ENCODE measurements at regions not wholly inside any gene's neighbourhood (a gene's known extent, or its start where the extent isn't known, plus 50 kb on each side); places are given as distances from the start of the nearest gene placed in this dataset.
"Not testable (repeated sequence)": the region's sequence is repeated elsewhere in the genome, so short reads cannot be mapped to it uniquely, and the experiment has no call there.

DNA sequence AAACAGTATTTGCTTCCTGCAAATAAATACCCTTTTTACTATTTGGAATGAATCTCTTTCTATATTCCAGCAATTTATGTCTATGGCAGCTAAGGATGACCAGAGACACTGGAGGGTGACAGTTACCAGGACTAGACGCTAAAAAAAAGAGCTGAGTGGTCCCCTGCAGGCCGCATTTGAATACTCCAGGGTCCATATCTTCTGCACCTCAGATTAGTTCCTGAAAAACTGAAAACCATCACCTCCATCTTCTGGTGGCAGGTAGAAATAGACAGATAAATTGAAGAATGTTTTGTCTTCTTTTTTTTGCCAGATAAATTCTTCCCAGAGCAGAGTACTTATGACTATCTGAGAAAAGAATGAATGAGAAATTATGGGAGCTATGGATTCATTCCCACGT is 145.6 kb downstream of the CSNK2A3 start:
- ChIA-PET CTCF (no interaction called here), POLR2A (no interaction called here)
- no peak for DNase-seq (ENCODE audit: low read depth, low spot score)
- H3K4me3 ChIP-seq (ENCODE audit: low read depth, low read length), result no peak overlapping the region
- TF ChIP-seq, protein P1, sequence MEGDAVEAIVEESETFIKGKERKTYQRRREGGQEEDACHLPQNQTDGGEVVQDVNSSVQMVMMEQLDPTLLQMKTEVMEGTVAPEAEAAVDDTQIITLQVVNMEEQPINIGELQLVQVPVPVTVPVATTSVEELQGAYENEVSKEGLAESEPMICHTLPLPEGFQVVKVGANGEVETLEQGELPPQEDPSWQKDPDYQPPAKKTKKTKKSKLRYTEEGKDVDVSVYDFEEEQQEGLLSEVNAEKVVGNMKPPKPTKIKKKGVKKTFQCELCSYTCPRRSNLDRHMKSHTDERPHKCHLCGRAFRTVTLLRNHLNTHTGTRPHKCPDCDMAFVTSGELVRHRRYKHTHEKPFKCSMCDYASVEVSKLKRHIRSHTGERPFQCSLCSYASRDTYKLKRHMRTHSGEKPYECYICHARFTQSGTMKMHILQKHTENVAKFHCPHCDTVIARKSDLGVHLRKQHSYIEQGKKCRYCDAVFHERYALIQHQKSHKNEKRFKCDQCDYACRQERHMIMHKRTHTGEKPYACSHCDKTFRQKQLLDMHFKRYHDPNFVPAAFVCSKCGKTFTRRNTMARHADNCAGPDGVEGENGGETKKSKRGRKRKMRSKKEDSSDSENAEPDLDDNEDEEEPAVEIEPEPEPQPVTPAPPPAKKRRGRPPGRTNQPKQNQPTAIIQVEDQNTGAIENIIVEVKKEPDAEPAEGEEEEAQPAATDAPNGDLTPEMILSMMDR (IDR thresholded peaks at IDR 0.05; ENCODE audit: insufficient read depth, low read length, missing control alignments), result no peak

DNA sequence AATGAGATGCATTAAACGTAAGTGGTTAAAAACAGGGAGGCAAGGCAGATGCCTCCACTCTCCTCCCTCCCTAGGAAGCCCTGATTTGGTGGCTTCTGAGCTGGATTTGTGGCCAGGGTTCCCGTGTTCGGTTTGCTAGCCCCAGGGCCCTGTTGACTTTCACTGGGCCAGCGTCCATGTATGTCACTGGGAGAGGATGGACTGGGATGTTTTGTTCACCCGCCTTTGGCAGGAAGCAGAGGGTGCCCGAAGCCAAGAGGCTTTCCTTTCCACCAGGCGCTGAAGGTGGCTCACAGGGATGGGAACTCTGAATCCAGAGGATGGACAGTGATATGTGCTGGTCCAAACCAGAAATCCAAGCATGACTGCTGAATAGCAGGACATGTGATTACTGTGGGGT is 146.6 kb downstream of the CSNK2A3 start:
- CTCF ChIA-PET, result no interaction called here

DNA sequence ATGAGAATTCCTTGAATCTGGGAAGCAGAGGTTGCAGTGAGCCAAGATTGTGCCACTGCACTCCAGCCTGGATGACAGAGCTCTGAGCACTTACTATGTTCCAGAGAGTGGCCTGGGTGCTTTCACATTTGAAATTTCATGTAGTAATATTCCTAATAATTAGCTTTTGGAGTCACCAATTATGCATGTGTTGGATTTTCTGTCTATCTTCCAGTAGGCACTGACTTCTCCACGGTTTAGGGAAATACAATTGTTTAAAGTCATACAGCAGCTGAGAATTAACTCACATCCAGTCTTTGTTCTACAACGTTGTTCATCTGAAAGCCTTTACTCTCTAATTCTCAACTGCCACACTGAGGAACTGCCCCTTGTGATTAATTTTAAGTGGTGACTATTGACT is 150.2 kb downstream of the CSNK2A3 start:
- DNase-seq (ENCODE audit: low read depth, low spot score), result no peak
- CTCF ChIA-PET, result no interaction called here
- TF ChIP-seq, protein P1 (IDR thresholded peaks at IDR 0.05; ENCODE audit: insufficient read depth, low read length, missing control alignments), result no peak
- POLR2A ChIA-PET, result no interaction called here
- no peak overlapping the region for H3K4me3 ChIP-seq (ENCODE audit: low read depth, low read length)

More for the DNA sequence above, 146.6 kb downstream of the CSNK2A3 start:
- TF ChIP-seq, protein P1 (IDR thresholded peaks at IDR 0.05; ENCODE audit: insufficient read depth, low read length, missing control alignments), result no peak
- POLR2A ChIA-PET, result no interaction called here
- DNase-seq (ENCODE audit: low read depth, low spot score), result no peak
- no peak overlapping the region for H3K4me3 ChIP-seq (ENCODE audit: low read depth, low read length)

DNA sequence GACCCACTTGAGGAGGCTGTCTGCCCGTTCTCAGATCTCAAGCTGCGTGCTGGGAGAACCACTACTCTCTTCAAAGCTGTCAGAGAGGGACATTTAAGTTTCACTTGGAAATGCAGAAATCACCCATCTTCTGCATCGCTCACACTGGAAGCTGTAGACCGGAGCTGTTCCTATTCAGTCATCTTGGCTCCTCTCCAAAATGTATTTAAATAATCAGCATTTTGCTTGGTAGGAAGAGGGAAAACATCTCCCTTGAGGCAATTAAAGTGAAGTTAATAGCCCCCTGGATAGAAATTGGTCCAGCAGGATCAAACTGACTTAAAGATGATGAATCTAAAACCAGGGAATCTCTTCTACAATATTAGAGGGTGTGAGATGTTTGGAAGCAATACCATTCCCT is 151.7 kb downstream of the CSNK2A3 start:
- DNase-seq (ENCODE audit: low read depth, low spot score); CTCF ChIA-PET; POLR2A ChIA-PET; H3K4me3 ChIP-seq (ENCODE audit: low read depth, low read length): not testable (repeated sequence)

DNA sequence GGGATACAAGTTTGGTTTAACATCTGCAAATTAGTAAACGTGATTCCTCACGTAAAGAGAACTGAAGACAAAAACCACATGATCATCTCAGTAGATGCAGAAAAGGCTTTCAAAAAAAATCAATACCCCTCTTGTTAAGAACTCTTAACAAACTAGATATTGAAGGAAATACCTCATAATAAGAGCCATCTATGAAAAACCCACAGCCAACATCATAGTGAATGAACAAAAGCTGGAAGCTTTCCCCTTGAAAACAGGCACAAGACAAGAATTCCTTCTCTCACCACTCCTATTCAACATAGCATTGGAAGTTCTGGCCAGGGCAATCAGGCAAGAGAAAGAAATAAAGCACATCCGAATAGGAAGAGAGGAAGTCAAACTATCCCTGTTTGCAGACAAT is 160.5 kb downstream of the CSNK2A3 start:
- H3K4me3 ChIP-seq (ENCODE audit: low read depth, low read length), result no peak overlapping the region
- no peak for DNase-seq (ENCODE audit: low read depth, low spot score)
- TF ChIP-seq, protein P1 (IDR thresholded peaks at IDR 0.05; ENCODE audit: insufficient read depth, low read length, missing control alignments), result no peak
- ChIA-PET POLR2A (no interaction called here), CTCF (no interaction called here)

DNA sequence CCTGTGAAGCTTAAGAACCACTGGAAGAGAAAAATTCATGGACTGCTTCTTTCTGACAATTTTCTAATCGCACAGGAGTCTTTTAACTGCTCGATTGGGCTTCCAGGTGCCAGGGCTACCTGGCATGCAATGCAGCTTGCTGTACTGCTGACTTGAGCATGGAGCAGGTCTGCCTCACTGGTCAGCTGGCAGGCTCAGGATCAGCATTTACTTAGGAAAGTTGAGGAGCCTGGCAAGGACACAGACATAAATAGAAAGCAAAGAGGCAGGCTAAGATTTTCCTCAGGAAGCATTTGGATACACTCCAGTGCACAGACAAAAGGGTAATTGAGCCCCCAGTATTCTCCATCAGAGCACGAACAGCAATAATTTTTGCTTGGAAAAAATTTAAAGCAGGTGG is 163.5 kb downstream of the CSNK2A3 start:
- ChIA-PET POLR2A (no interaction called here), CTCF (no interaction called here)
- DNase-seq (ENCODE audit: low read depth, low spot score), result no peak
- H3K4me3 ChIP-seq (ENCODE audit: low read depth, low read length), result no peak overlapping the region
- TF ChIP-seq, protein P1 (IDR thresholded peaks at IDR 0.05; ENCODE audit: insufficient read depth, low read length, missing control alignments), result no peak

DNA sequence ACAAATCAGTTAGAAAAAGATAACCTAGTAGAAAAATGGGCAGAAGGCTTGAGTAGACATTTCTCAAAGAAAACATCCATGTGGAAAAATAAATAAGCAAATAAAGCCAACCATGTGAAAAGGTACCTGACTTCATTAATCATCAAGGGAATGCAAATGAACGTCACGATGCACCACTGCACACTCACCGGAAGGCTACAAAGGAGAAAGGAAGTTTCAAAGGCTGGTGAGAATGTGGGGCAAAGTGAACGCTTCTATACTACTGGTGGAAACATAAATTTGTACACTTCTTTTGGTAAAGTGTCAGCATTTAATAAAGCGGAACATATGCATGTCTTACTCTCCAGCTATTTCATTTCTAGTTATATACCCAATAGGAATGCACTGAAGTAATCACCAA is 166.8 kb downstream of the CSNK2A3 start:
- TF ChIP-seq, protein P1 (IDR thresholded peaks at IDR 0.05; ENCODE audit: insufficient read depth, low read length, missing control alignments), result no peak
- POLR2A ChIA-PET, result no interaction called here
- no peak overlapping the region for H3K4me3 ChIP-seq (ENCODE audit: low read depth, low read length)
- DNase-seq (ENCODE audit: low read depth, low spot score), result no peak
- CTCF ChIA-PET, result no interaction called here
